Activated naive CD4-positive, alpha-beta T cell treated with Interleukin-2 at 50 U/mL for 16 hours (primary cell): ENCODE measurements at regions not wholly inside any gene's neighbourhood (a gene's known extent, or its start where the extent isn't known, plus 50 kb on each side); places are given as distances from the start of the nearest gene placed in this dataset.

Source experiments
- DNase-seq: peaks from one replicate; pipeline ENCODE4 v3.0.0-alpha.2; 2020

DNA sequence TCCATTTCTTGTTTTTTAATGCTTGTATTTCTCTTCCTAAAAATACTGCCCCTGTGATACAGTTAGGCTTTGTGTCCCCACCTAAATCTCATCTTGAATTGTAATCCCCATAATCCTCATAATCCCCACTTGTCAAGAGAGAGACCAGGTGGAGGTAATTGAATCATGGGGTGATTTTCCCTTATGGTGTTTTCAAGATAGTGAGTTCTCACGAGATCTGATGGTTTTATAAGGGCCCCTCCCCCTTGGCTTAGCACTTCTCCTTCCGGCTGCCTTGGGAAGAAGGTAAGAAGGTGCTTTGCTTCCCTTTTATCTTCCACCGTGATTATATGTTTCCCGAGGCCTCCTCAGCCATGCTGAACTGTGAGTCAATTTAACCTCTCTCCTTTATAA is 227.4 kb downstream of the MAN2A1 start:
- no peak for DNase-seq

DNA sequence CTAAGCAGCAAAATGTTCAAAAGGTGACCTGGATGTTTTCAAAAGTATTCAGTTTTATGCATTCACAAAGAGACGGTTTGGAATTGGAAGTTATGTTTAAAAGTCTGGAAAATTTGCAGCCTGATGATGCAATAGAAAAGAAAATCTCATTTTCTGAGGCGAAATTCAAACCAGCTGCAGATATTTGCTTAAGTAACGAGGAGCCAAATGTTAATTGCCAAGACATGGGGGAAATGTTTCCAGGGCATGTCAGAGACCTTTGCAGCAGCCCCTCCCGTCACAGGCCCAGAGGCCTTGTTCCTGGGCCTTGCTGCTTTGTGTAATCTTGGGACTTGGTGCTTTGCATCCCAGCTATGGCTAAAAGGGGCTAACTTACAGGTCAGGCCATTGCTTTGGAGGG is 228.2 kb downstream of the MAN2A1 start:
- no peak for DNase-seq

- no peak for DNase-seq
Measured at GRCh38 chr5:109920736-109921135, 231.0 kb downstream of the MAN2A1 start.

GRCh38 chr5:109921735-109922380 is 232.1 kb downstream of the MAN2A1 start:
- peak; percentile 8 for DNase-seq

DNA sequence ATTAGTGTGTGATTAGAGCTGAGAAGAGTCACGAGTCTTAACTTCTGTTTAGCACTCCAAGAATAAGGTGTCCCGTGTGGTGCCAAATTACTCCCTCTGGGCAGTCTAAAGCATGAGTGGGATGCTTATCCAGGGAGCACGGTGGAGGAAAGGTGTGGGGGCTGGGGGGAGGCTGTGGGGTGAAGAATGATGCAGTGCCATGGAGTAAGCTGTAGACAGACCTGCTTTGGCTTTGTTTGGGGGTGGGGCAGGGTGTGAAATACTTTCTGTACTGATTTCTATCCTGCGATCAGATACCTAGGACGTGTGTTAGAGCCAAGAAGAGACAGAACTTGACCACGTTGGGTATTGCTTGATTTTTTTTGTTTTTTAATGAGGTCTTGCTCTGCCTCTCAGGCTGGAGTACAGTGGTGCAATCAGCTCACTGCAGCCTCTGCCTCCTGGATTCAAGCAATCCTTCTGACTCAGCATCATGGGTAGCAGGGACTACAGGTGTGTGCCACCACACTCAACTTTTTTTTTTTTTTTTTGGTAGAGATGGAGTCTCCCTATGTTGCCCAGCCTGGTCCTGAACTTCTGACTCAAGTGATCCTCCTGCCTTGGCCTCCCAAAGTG is 232.8 kb downstream of the MAN2A1 start:
- DNase-seq, result no peak

DNA sequence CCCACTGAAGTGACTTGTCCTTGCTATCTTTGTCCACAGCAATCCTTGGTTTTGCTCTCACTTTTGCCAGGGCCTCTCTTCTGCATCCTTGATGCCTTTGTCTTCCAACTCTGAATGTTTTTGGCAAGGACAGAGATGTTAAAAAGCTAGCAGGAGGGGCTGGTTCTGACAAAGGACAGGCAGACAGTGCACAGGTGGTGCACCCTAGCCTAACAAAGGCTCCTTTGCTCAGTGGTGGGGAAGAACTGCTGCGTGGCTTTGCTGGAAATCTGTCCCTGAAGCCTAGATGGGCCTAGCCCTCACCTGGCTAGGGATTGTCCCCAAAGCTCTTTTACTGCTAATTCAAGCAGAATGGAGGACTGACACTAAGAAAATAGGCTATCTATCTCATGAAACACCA is 233.5 kb downstream of the MAN2A1 start:
- no peak for DNase-seq

DNA sequence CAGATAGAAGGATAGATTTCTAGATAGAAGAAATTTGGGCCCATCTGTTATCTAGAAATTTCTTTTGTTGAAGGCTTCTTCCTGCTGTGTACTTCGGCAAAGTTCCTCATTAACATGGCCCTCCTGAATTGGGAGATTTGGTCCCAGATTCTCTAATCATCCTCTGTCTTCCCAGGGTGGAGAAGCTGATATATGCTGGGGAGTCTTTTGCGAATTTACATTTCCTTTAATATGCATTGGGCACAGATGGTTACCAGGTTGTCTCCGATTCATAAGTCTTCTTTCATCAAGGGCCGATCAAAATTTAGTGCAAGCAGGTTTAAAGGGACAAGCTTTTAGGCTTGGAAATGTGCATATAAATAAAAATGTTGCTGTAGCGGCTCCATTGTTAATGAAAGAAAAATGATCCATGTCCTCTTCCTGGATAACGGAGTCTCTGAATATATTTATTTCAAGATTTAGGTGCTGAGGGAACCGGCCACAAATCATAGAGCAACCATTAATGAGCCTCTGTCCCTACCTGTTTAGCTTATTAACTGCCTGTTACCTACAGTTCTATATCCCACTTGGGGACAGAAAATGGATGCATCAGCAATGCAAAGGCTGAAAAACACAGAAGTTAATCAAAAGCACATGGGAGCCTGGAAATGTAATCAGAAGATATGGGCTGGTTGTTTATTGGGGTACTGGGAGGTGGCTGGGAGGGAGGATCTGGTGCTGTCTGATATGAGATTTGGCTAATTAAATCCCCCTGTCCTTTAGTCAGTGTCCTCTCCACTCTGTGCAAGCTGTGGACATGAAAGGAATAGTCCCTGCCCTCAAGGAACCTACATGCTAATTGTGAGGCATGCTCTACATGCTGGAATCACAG is 234.7 kb downstream of the MAN2A1 start:
- DNase-seq, result no peak

DNA sequence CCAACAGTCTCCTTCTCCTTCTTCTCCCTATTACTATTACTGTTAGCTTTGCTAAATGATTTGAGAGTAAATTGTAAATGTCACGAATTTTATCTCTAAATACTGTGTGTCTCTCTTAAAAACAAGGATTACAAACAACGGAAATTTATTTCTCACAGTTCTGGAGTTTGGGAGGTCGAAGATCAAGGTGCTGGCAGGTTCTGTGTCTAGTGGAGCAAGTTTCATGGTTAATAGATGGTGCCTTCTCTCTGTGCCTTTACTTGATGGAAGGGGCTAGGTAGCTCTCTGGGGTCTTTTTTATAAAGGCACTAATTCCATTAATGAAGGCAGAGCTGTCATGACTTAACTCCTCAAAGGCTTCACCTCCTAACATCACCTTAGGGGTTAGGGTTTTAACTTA is 237.9 kb downstream of the MAN2A1 start:
- DNase-seq, result no peak

- no peak for DNase-seq
Measured at GRCh38 chr5:109928046-109928445, 238.3 kb downstream of the MAN2A1 start.

- no peak for DNase-seq
Measured at GRCh38 chr5:109928811-109929210, 239.1 kb downstream of the MAN2A1 start.

DNA sequence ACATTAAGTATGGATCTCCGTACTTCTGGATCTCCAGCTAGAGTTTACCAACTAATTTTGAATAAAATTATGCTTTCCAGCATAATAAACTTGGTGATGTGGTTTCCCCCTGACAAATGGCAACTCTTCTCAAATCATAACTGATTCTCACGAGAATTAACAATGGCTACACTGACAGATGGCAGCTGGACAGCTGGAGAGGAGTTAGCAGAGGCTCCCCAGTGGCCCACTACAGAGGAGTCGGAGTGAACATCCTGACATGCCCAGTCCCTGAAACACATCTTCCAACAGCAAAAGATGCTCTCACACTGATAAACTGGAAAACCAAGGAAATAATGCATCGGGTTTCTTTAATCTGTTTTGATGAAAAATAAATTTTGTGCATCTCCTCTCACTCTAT is 239.6 kb downstream of the MAN2A1 start:
- DNase-seq, result no peak

- no peak for DNase-seq
Measured at GRCh38 chr5:109929911-109930310, 240.2 kb downstream of the MAN2A1 start.

DNA sequence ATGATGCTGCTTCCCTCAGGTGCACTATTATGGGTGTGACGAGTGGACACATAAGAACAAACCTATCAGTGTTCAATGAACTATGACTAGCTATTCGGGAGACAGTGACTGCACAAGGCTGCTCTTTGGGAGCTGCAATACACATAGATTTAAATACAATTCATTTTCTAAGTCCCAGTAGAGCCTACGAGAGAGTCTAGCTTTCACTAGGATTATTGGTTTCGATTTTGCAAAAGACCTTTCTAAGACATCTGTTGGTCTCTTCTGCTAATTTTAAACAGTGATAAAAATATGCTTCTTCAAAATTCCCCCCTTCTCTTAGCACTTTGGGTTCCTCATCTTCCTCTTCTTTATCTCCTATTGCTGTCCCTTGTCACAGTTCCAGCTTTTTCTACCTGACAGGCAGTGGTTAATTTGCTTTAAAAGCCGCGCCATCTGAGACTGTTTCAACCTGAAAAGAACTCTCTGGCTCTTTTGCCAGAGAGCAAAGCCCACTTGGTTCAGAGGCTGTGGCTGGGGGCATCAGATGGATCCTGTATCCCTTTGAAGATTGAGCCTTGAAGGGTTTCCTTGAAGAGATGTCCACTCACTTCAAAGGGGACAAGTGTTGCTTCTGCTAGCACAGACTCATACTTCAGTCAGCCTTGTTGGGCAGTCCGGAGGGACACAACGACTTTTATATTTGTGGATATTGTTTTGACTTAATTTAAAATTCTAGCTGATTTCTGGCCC is 241.5 kb downstream of the MAN2A1 start:
- DNase-seq, result no peak

GRCh38 chr5:109935833-109936490 is 246.2 kb downstream of the MAN2A1 start:
- no peak for DNase-seq

DNA sequence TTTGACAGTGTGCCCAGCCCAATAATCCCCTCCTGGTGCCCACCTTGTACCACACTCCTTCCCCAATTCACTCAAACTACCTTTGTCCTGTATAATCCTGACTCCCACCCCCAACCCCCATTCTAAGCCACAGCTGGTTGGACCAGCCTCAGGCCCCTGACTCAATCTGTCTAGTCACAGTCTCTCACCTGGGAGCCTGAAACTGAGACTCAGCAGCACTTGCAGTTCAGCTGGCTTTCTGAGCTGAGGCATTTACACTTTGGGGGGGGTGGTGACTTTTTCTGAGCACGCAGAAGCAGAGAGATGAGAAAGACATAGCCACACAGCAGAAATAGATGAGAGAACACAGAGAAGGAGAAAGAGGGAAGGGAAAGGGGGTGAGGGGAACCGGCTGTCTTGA is 247.3 kb downstream of the MAN2A1 start:
- no peak for DNase-seq

- no peak for DNase-seq
Measured at GRCh38 chr5:109937951-109938350, 248.2 kb downstream of the MAN2A1 start.

GRCh38 chr5:109938453-109938852 is 248.7 kb downstream of the MAN2A1 start:
- DNase-seq, result no peak

GRCh38 chr5:109939116-109939682 is 249.5 kb downstream of the MAN2A1 start:
- no peak for DNase-seq

DNA sequence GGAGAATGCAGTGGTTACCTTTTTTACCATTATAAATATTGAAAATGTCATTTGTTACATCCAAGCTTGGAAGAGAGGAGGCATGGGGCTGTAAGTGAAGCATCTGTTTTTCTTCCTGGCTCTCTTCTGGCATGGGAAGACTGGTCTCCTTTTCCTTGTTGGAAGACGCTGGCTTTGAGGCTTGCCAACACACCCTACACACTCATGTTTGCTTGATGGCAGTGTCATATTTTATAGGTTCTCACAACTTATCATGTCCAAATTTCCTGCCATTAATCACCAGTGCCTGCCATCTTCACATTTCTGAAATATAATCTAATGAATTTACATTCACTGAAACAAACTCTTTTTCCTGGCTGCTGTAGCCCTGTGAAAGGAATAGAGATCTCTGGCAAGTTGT is 252.9 kb downstream of the MAN2A1 start:
- no peak for DNase-seq

DNA sequence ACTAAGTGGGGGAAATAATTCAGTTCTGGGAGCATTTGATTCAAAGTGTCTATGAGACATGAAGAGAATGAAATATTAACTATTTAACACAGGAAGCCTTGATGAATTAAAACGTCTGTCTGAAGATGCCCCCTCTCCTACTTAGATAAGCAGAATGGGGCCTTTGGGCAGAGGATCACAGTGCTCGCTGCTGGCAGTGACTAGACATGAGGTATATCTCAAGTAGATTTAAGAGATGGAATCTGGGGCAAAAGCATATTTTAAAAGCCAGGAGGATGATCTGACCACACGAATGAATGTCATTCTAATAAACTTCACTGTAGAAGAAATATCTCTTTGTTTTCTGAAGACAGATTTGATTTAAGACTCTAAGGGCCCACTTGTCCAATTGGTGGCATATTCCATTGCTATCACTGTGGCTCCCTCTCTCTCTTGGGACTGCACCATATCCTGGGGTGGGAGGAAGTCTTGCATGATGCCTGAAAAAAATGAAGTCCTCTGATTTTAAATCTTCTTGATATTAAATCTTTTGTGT is 254.0 kb downstream of the MAN2A1 start:
- no peak for DNase-seq

- DNase-seq, result no peak
Measured at GRCh38 chr5:109944461-109944860, 254.7 kb downstream of the MAN2A1 start.

DNA sequence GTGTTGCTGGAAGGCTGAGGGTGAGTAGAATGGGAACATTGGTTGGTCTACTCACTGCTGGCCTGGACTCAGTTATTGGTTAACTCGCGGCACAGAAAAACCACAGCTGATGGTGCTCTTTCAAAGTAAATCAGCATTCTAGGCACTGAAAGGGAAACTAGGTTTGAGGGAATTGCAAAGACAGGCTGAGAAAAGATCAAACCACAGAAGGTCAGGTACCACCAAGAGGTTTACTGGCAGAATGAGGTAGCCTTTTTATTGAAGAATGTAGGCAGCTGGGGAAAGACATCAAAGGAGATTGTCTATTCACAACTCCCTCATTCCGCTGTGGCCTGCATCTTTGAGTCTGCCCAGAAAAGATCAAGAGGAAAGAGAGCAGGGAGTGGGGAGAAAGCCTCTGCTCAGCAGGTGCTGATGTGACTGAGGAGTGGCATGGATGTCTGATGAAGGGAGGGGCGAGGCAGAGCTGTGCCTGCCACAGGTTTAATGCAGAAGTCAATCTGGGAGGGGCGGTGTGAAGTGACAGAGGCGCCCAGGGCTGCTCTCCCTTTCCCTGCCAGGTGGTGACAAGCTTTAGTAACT is 255.5 kb downstream of the MAN2A1 start:
- DNase-seq, result no peak
